ENCODE measurements at regions not wholly inside any gene's neighbourhood (a gene's known extent, or its start where the extent isn't known, plus 50 kb on each side); places are given as distances from the start of the nearest gene placed in this dataset.
"Not testable (repeated sequence)": the region's sequence is repeated elsewhere in the genome, so short reads cannot be mapped to it uniquely, and the experiment has no call there.

DNA sequence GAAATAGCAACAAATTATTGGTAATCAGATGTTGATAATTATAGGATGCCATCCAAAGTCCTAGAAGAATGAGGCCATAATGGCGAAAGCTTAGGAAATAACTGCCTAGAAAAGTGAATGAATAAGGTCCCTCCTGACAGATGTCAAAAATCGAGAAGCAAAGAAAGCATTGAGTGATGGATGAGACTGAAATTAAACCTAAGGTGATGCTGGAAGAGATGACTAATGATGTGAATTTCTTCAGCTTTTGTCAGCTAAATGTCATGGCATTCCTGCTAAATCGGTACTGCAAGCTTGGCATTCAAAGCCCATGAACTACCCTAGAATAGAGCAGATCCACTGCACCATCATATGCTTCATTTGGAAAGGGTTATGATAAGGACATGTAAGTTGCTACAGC lies 74.8 kb upstream of the RGPD4 start:
- Histone ChIP-seq H3K9me3 (ENCODE audit: control insufficient read depth, insufficient read depth, low read length) (no peaks in the 10 kb centered on the region), H3K4me3 (ENCODE audit: low read depth, low read length) (no peak overlapping the region), H3K36me3 (ENCODE audit: control insufficient read depth, insufficient read depth, low read length) (no peaks in the 10 kb centered on the region), H3K27me3 (ENCODE audit: control insufficient read depth, insufficient read depth, low read length) (no peaks in the 10 kb centered on the region), H3K4me1 (ENCODE audit: control insufficient read depth, insufficient read depth, low read length) (no peaks in the 10 kb centered on the region), H3K27ac (ENCODE audit: low read depth, low read length) (no peak overlapping the region)
- WGBS (ENCODE audit: insufficient coverage), result 92% methylated on average over 2 of the region's 3 CpGs
- DNase-seq (ENCODE audit: low read depth in 4 of 6, low spot score in 6 of 6), result no peak

- H3K4me3 ChIP-seq (ENCODE audit: low read depth, low read length); H3K9me3 ChIP-seq (ENCODE audit: control insufficient read depth, insufficient read depth, low read length); DNase-seq (ENCODE audit: low read depth in 4 of 6, low spot score in 6 of 6); H3K36me3 ChIP-seq (ENCODE audit: control insufficient read depth, insufficient read depth, low read length); H3K27ac ChIP-seq (ENCODE audit: low read depth, low read length); H3K27me3 ChIP-seq (ENCODE audit: control insufficient read depth, insufficient read depth, low read length); H3K4me1 ChIP-seq (ENCODE audit: control insufficient read depth, insufficient read depth, low read length): not testable (repeated sequence)
- 100% methylated on average over 5 of the region's 8 CpGs for WGBS (ENCODE audit: insufficient coverage)
Measured at GRCh38 chr2:107753806-107754205, 72.9 kb upstream of the RGPD4 start.

DNA sequence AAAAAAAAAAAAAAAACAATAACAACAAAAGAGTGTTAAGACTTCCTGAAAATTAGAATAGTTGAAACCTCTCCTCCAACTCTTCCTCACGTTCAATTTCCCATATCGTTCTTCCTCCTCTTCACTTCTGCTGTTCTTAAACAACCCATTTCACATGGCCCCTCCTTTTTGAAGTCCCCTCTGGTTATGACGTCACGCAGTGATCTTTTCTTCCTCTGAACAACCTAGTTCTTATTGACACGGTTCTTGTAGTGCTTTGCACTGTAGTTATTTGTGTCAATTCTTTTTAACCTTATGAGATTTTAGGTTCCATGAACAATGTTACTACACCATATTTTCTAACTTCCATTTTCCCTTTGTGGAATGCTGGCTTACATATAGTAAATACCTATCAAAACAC lies 69.5 kb upstream of the RGPD4 start:
- H3K9me3 ChIP-seq (ENCODE audit: control insufficient read depth, insufficient read depth, low read length), result no peaks in the 10 kb centered on the region
- DNase-seq (ENCODE audit: low read depth in 4 of 6, low spot score in 6 of 6), result no peak
- no peaks in the 10 kb centered on the region for H3K27me3 ChIP-seq (ENCODE audit: control insufficient read depth, insufficient read depth, low read length)
- H3K27ac ChIP-seq (ENCODE audit: low read depth, low read length), result no peak overlapping the region
- no peaks in the 10 kb centered on the region for H3K4me1 ChIP-seq (ENCODE audit: control insufficient read depth, insufficient read depth, low read length)
- H3K36me3 ChIP-seq (ENCODE audit: control insufficient read depth, insufficient read depth, low read length), result no peaks in the 10 kb centered on the region
- no peak overlapping the region for H3K4me3 ChIP-seq (ENCODE audit: low read depth, low read length)
- no CpG with 5 or more reads among the region's 5 CpGs for WGBS (ENCODE audit: insufficient coverage)

DNA sequence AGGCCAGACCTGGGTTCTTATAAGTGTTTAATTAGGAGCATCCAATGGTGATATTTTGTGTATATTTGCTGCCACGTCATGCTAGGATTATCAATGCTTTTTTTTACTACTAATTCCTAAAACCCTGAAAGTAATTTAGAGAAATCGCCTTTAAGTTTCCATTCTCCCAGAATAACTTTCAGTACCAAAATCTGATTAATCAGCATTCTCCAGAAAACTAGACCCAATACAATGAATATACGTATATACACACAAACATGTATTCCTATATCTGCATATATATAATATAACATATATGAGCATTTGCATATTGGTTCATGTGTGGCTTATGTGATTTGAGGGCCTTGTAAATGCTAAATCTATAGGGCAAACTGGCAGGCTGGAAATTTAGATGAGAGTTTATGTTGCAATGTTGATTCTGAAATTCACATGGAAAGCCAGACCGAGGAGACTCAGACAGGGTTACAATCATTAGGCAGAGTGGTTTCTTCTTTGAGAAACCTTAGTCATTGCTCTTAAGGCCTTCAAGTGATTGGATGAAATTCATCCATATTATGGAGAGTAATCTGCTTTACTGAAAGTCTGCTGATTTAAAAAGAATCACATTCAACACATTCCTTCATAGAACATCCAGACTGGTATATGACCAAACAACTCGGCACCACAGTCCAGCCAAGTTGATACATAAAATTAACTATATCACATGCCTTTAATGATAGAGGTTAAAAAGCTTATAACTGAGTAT lies 65.9 kb upstream of the RGPD4 start:
- Histone ChIP-seq H3K9me3 (ENCODE audit: control insufficient read depth, insufficient read depth, low read length) (no peaks in the 10 kb centered on the region), H3K4me1 (ENCODE audit: control insufficient read depth, insufficient read depth, low read length) (no peaks in the 10 kb centered on the region), H3K27ac (ENCODE audit: low read depth, low read length) (no peak overlapping the region), H3K4me3 (ENCODE audit: low read depth, low read length) (no peak overlapping the region), H3K36me3 (ENCODE audit: control insufficient read depth, insufficient read depth, low read length) (no peaks in the 10 kb centered on the region), H3K27me3 (ENCODE audit: control insufficient read depth, insufficient read depth, low read length) (no peaks in the 10 kb centered on the region)
- no CpG with 5 or more reads among the region's 5 CpGs for WGBS (ENCODE audit: insufficient coverage)
- no peak for DNase-seq (ENCODE audit: low read depth in 4 of 6, low spot score in 6 of 6)

DNA sequence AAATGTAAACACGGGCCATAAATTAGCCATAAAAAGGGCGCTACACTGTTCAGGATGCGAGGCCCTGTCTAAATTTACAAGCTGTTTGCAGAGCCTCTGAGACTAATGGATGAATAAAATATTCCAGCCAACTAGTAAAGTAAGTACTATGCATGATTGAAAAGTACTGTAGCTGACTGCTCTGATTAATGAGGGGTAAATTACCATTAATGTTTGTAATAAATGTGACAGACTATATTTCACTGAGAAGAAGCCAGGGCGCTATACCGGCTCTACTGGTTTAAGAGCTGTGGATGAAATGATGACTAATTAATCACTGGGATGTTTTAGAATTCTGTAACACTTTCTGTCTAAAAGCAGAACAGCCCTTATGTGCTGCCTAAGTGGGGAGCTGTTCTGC lies 54.3 kb upstream of the RGPD4 start:
- Histone ChIP-seq H3K4me3 (ENCODE audit: low read depth, low read length) (no peak overlapping the region), H3K36me3 (ENCODE audit: control insufficient read depth, insufficient read depth, low read length) (no peaks in the 10 kb centered on the region), H3K9me3 (ENCODE audit: control insufficient read depth, insufficient read depth, low read length) (no peaks in the 10 kb centered on the region), H3K4me1 (ENCODE audit: control insufficient read depth, insufficient read depth, low read length) (no peaks in the 10 kb centered on the region), H3K27me3 (ENCODE audit: control insufficient read depth, insufficient read depth, low read length) (no peaks in the 10 kb centered on the region), H3K27ac (ENCODE audit: low read depth, low read length) (no peak overlapping the region)
- WGBS (ENCODE audit: insufficient coverage), result 88% methylated on average over 3 of the region's 5 CpGs
- DNase-seq (ENCODE audit: low read depth in 4 of 6, low spot score in 6 of 6), result peak in 1 of 6 donors; percentile 52

- DNase-seq (ENCODE audit: low read depth in 4 of 6, low spot score in 6 of 6), result no peak
- WGBS (ENCODE audit: insufficient coverage), result 70% methylated on average over 3 of the region's 5 CpGs
- Histone ChIP-seq H3K27me3 (ENCODE audit: control insufficient read depth, insufficient read depth, low read length) (no peaks in the 10 kb centered on the region), H3K4me1 (ENCODE audit: control insufficient read depth, insufficient read depth, low read length) (no peaks in the 10 kb centered on the region), H3K9me3 (ENCODE audit: control insufficient read depth, insufficient read depth, low read length) (no peaks in the 10 kb centered on the region), H3K4me3 (ENCODE audit: low read depth, low read length) (no peak overlapping the region), H3K27ac (ENCODE audit: low read depth, low read length) (no peak overlapping the region), H3K36me3 (ENCODE audit: control insufficient read depth, insufficient read depth, low read length) (no peaks in the 10 kb centered on the region)
Measured at GRCh38 chr2:107775211-107775610, 51.5 kb upstream of the RGPD4 start.

DNA sequence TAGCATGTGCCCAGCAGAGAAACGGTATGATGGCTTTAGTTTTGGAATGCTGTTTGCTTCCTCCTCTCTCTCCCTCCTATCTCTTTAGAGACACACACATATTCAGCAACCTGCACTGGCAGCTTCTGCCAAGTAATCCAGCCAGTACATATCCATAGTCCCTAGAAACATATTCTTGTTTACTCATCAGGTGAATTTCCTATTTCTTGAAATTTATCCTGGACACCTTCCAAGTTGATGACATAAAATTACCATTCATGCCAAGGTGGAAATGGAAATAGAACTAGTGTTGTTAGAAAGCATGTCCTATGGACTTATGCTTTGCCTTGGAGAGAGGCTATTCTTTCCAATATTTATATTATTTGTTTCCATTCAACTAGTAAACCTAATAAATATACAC lies 50.9 kb upstream of the RGPD4 start:
- no peaks in the 10 kb centered on the region for H3K36me3 ChIP-seq (ENCODE audit: control insufficient read depth, insufficient read depth, low read length)
- H3K27me3 ChIP-seq (ENCODE audit: control insufficient read depth, insufficient read depth, low read length), result no peaks in the 10 kb centered on the region
- H3K27ac ChIP-seq (ENCODE audit: low read depth, low read length), result no peak overlapping the region
- no CpG with 5 or more reads among the region's 1 CpG for WGBS (ENCODE audit: insufficient coverage)
- DNase-seq (ENCODE audit: low read depth in 4 of 6, low spot score in 6 of 6), result peak in 2 of 6 donors; percentile 8 to 57
- no peaks in the 10 kb centered on the region for H3K9me3 ChIP-seq (ENCODE audit: control insufficient read depth, insufficient read depth, low read length)
- H3K4me1 ChIP-seq (ENCODE audit: control insufficient read depth, insufficient read depth, low read length), result no peaks in the 10 kb centered on the region
- H3K4me3 ChIP-seq (ENCODE audit: low read depth, low read length), result no peak overlapping the region

DNA sequence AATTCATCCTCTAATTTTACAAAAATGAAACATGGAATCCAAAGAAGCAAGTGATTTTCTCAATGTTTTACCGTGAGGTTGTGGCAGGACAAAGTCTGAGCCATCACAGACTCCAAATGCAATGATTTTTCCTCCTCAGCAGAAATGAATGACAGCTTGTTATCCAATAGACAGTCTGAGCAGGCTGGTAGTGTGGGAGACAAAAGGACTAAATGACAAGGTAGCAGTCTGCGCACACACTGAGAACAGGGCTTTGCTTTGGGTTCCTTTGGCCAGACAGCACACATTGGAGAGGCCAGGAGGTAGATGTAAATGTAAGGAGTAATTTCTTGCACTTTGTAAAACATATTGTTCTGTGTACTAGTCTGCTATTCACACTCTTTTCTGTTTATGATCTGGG lies 50.3 kb upstream of the RGPD4 start:
- WGBS (ENCODE audit: insufficient coverage), result 100% methylated on average over 1 of the region's 2 CpGs
- Histone ChIP-seq H3K27ac (ENCODE audit: low read depth, low read length) (no peak overlapping the region), H3K9me3 (ENCODE audit: control insufficient read depth, insufficient read depth, low read length) (no peaks in the 10 kb centered on the region), H3K4me1 (ENCODE audit: control insufficient read depth, insufficient read depth, low read length) (no peaks in the 10 kb centered on the region), H3K4me3 (ENCODE audit: low read depth, low read length) (no peak overlapping the region), H3K27me3 (ENCODE audit: control insufficient read depth, insufficient read depth, low read length) (no peaks in the 10 kb centered on the region), H3K36me3 (ENCODE audit: control insufficient read depth, insufficient read depth, low read length) (no peaks in the 10 kb centered on the region)
- peak in 2 of 6 donors; percentile 29 to 35 for DNase-seq (ENCODE audit: low read depth in 4 of 6, low spot score in 6 of 6)
